HEK293T (cell line): ENCODE measurements at regions not wholly inside any gene's neighbourhood (a gene's known extent, or its start where the extent isn't known, plus 50 kb on each side); places are given as distances from the start of the nearest gene placed in this dataset.
"Not testable (repeated sequence)": the region's sequence is repeated elsewhere in the genome, so short reads cannot be mapped to it uniquely, and the experiment has no call there.

Experiments used
- CTCF ChIA-PET: fragments of 350-600 bp; formaldehyde crosslinking; extraction: SDS; loops from one replicate; lab custom pipeline; 2021; ENCODE audit warnings: antibody characterized with exemption, inconsistent platforms; lab: Yijun Ruan, JAX
- POLR2A ChIA-PET: fragments of 350-600 bp; formaldehyde crosslinking; extraction: SDS; loops from one replicate; lab custom pipeline; 2020; ENCODE audit warnings: antibody characterized with exemption, inconsistent platforms; lab: Yijun Ruan, JAX
- DNase-seq: peaks from one replicate; pipeline ENCODE4 v3.0.0; 2012; ENCODE audit warnings: mixed read lengths; ENCODE audit errors: extremely low spot score

GRCh38 chr2:111327726-111328125 is 207.0 kb downstream of the BCL2L11 start:
- POLR2A ChIA-PET, DNase-seq, CTCF ChIA-PET: not testable (repeated sequence)

- POLR2A ChIA-PET, result not testable (repeated sequence)
Measured at GRCh38 chr2:111329309-111329708, 208.6 kb downstream of the BCL2L11 start.

GRCh38 chr2:111331099-111331724 is 210.5 kb downstream of the BCL2L11 start:
- CTCF ChIA-PET, DNase-seq, POLR2A ChIA-PET: not testable (repeated sequence)

More at GRCh38 chr2:111329309-111329708, 208.6 kb downstream of the BCL2L11 start:
- CTCF ChIA-PET, DNase-seq: not testable (repeated sequence)

GRCh38 chr2:111335220-111335907 is 214.7 kb downstream of the BCL2L11 start:
- POLR2A ChIA-PET, CTCF ChIA-PET, DNase-seq: not testable (repeated sequence)

- CTCF ChIA-PET, DNase-seq, POLR2A ChIA-PET: not testable (repeated sequence)
Measured at GRCh38 chr2:111338474-111338873, 217.8 kb downstream of the BCL2L11 start.

DNA sequence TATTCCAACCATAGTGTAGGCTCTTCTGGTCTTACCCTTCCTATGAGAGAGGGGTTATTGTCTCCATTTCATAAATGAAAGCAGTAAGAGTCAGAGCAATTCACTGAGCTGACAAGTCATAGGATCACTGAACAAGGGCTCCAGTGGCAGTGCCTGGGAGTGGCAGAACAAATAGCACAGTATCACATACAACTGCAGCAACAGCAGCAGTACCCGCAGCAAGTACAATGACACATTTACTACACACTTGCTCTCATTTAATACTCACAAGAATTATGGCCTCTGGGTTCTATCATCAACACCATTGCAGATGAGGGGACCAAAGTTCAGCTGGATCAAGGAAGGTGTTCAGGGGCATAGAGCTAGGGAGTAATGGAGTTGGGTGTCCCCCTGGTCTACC is 218.8 kb downstream of the BCL2L11 start:
- DNase-seq, CTCF ChIA-PET, POLR2A ChIA-PET: not testable (repeated sequence)

DNA sequence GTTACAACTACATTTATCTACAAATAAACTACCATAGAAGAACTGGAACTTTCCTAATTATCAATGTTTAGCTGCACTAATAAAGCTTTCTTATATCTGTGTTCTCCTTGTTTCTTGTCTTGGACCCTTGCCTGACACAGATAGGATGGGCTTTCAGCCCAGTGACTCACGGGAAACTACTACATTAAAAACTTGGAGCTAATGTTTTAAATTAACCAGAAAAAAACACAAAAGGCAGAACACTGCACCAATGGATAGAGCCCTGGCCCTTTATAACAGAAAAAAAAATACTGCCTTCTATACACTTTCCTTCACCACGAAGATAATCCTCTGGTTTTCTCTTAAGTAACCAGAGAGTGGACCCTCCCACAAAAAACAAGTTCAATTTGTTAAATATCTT is 223.9 kb downstream of the BCL2L11 start:
- POLR2A ChIA-PET, CTCF ChIA-PET, DNase-seq: not testable (repeated sequence)

GRCh38 chr2:111345439-111345838 is 224.7 kb downstream of the BCL2L11 start:
- POLR2A ChIA-PET, CTCF ChIA-PET, DNase-seq: not testable (repeated sequence)

GRCh38 chr2:111346018-111346930 is 225.6 kb downstream of the BCL2L11 start:
- DNase-seq, CTCF ChIA-PET: not testable (repeated sequence)

DNA sequence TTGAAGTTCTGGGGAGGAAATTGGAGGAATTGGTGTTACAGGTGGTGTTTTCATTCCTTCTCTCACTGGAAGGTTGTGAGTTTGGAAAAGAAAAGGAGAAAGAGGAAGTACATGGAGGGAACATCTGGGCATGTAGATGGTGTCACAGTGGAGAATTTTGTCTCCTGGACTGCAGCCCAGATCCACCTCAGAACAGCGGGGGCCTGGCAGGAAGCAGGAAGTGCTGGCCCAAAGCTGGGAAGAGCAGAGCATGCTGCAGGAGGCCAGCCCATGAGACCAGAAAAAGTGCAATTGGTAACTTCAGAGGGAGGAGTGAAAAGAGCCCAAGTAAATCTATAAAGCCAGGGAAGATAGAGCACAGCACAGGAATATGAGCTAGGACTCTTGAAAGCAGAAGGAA is 227.0 kb downstream of the BCL2L11 start:
- CTCF ChIA-PET, POLR2A ChIA-PET, DNase-seq: not testable (repeated sequence)

More at GRCh38 chr2:111346018-111346930, 225.6 kb downstream of the BCL2L11 start:
- POLR2A ChIA-PET, result not testable (repeated sequence)

DNA sequence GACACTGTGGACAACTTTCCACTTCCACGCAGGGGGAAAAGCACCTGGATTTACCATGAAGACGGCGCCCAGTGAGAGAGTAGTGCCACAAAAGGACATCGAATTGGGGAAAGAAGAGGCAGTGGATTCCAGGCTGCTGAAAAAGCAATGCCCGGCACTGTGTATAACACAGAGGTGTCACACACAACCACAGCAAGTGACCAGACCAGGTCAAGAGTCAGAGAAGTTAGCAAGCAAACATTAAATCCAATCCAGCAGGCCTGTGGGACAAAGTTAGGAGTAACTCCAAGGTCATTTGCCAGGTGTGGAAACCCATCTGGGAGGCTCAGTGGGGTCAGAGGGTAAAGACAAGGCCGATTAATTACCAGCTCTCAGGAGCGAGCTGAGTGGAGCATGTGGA is 227.6 kb downstream of the BCL2L11 start:
- CTCF ChIA-PET, POLR2A ChIA-PET, DNase-seq: not testable (repeated sequence)

DNA sequence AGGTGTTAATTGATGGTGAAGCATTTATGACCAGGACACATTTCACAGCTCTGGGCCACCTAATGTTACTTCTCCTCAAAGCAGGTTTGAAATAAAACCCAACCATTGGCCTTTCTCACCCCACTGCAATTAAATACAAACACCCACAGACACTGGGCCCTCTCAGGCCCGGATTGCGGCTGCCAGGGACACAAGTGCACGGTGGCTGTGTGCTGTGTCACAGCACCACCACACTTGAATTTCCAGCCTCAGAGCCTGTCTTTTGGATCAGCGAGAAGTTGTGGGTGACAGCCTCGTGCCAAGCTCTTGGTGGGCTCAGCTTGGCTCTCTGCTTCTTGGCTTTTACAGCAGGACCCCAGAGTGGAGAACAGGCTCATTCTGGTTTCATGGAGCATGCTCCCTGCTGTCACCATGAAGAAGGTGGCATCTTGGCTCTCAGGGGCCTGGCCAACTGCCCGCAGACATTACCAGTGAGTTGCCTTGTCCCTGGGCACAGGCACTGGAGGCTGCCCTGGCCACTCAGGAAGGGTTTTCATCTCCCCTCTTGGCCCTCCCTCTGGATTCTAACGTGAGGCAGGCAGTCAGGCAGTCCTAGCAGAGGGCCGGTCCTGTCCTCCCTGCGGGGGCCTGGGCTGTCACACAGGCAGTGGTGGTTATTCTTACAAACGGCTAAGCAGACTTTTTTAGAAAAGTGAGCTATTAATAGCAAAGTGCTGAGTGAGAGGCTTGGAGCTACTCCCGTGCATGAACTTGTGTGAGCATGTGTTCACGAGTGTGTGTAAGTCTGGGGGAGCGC is 234.5 kb downstream of the BCL2L11 start:
- POLR2A ChIA-PET, CTCF ChIA-PET, DNase-seq: not testable (repeated sequence)

DNA sequence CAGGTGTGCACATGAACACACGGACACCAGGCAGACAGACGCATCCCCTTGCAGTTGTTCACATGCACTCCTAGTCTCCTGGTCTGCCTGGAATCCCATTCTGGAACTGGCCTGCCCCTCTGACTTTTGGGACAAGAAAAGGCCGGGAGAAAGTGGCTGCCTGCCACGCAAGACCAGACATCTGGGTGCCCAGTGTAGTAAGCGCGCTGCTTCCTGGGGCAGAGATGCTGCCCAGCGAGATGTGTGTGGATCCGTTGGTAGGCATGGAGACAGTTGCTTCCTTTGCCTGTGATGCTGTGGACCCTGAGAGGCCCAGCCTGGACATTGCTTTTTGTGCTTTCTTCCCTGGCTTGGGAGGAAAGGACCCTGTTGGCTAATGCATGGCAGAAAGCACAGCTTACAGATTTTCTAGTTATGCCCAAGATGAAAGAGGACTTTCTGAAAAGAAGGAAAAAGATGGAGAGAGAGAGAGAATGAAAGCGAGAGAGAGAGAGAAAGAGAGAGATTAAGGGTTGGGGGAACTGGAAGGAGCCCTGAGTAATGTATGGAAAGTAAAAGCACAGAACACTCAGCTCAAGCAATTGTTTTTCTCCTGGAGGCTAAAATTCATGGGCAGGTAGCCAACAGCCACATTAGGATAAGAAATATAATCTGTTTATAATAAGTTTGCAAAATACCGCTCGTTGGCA is 235.3 kb downstream of the BCL2L11 start:
- DNase-seq, CTCF ChIA-PET, POLR2A ChIA-PET: not testable (repeated sequence)

DNA sequence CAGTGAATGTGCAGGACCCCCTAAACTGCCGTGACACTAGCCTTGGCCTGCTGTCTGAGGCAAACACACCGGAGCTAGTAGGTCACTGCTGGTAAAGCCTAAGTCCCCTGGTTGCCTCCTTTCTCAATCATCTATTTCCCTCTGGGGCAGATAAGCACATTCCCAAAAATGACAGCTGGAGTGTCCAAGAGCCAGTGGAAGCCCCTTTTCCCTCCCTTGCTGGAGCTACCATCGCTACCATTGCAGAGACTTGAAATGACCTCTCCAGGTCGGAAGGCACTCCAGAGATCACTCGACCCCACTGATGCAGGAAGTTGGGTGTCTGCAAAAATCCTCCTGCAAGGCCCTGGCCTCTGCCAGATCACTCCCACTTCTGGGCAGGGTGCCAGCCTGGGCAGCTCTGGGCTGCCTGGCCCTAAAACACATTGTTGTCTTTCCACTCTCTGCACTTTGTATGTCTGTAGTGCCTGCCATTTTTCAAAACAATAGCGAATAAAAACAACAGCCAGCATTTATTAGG is 235.9 kb downstream of the BCL2L11 start:
- POLR2A ChIA-PET, DNase-seq, CTCF ChIA-PET: not testable (repeated sequence)

GRCh38 chr2:111365986-111366640 is 245.4 kb downstream of the BCL2L11 start:
- CTCF ChIA-PET, POLR2A ChIA-PET, DNase-seq: not testable (repeated sequence)

- CTCF ChIA-PET, DNase-seq, POLR2A ChIA-PET: not testable (repeated sequence)
Measured at GRCh38 chr2:111366641-111367029, 245.9 kb downstream of the BCL2L11 start.

DNA sequence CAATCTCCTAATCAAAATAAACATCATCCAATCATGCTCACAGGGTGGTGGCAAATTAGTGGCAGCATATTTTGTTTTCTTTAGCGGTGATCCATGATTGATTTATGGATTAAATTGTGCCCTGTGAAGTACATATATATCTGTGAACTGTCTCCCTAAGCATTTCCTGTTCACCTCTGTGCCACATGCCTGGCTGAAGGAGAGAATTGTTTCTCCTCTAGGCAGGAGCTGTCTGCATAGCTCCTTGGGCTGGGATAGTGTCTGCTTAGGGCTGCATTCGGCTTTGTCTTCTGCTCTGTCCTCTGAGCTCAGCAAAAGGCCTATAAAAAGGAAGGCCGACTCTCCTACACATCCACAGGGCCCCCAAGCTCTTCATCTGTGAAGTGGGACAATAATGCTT is 246.4 kb downstream of the BCL2L11 start:
- POLR2A ChIA-PET, DNase-seq, CTCF ChIA-PET: not testable (repeated sequence)
